Fibroblast of peridontal ligament (primary cell): ENCODE measurements at regions not wholly inside any gene's neighbourhood (a gene's known extent, or its start where the extent isn't known, plus 50 kb on each side); places are given as distances from the start of the nearest gene placed in this dataset.

Experiments used
- DNase-seq: peaks from one replicate; pipeline ENCODE4 v3.0.0-alpha.2; 2010; ENCODE audit errors: extremely low read depth

GRCh38 chr1:184141361-184141880 is 89.9 kb downstream of the TSEN15 start:
- no peak for DNase-seq

- DNase-seq: peak; percentile 74
Measured at GRCh38 chr1:184143449-184143848, 91.9 kb downstream of the TSEN15 start.

DNA sequence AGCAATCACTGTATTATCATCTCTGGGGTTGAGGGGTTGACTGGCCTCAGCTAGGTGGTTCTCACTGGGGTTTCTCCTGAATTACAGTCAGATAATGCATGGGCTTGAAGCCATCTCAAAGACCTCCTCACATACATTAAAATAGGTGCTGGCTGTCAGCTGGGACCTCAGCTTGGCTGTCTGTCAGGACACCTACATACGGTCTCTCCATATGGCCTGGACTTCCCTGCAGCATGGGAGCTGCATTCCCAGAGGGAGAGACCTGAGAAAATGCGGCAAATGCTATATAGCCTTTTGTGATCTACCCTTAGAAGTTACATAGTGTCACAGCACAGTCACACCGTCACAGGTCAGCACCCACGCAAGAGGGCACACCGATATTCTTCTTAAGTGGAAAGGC is 93.6 kb downstream of the TSEN15 start:
- no peak for DNase-seq

DNA sequence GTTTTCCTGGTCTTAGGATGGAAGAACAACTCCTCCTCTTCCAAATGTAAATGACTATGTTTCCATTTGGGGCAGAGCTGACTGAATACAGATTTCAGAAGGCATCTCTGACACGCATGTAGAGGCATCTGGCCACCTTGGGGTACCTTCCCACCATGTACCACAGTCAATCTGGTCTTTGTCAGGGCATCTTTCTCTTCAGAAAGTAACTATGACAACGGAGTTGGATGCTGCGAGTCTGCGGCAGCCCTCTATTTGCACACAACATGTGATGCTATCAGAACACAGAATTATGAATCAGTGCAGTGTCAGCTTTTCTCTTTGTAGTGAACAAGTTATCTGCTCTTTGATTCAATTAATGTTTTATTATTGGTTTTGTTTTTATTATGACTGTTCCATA is 94.7 kb downstream of the TSEN15 start:
- no peak for DNase-seq

- peak; percentile 89 for DNase-seq
Measured at GRCh38 chr1:184150776-184151531, 99.4 kb downstream of the TSEN15 start.

- peak; percentile 73 for DNase-seq
Measured at GRCh38 chr1:184152434-184152898, 100.9 kb downstream of the TSEN15 start.

- no peak for DNase-seq
Measured at GRCh38 chr1:184152974-184153373, 101.4 kb downstream of the TSEN15 start.

DNA sequence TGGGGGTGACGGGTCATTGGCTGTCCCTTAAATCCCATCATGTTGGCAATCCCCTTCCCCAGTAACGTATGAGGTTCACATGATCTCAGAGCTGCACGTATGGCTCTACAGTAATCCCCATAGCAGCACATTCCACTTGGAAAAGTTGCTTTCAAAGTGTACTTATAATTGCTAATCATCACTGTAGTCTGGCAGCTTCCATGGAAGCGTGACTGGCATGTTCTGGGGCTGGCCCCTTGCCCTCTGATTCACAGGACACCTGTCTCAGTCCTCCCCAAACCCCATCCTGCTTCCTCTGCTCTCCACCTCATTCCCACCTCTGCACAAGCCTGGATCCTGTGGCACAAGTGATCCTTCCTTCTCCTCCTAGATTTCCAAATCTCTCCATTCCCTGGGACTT is 102.2 kb downstream of the TSEN15 start:
- DNase-seq: no peak

DNA sequence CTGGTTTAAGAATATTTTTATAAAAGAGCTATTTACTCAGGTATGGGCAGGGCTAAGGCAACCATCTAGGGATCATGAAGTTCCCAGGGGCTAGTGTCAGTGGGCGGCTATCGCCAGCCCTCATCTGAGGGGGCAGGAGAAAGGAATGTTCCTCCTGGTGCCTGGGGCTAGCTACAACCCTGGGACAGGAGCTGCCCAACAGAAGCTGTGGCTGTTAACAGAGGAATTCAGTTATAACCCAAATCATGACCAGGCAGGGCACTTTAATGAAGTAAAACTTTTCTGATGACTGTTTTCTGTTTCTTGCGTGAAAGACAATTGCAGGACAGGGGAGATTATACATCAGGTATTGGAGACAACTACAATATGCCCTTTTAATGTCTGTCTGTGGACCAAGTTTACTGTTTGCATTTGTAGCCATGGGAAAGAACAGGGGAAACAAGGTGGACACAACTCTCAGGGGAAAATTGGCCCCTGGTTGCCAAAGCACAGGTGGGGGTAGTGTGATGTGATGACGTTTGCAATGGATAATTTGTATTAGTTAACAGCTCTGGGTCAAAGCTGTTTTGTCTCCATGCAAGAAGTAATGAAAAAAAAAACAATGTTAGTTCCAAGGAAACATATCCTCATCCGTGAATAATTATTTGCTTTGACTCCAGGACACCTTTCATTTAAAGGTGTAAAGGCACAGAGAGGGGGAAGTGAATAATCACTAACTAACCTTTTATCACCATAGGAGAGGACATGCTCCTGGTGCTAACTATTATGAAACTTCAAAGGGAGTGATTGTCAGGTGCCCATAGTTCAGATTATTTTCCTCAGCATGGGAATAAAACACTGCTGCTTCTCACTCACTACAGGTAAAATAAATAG is 105.2 kb downstream of the TSEN15 start:
- no peak for DNase-seq

DNA sequence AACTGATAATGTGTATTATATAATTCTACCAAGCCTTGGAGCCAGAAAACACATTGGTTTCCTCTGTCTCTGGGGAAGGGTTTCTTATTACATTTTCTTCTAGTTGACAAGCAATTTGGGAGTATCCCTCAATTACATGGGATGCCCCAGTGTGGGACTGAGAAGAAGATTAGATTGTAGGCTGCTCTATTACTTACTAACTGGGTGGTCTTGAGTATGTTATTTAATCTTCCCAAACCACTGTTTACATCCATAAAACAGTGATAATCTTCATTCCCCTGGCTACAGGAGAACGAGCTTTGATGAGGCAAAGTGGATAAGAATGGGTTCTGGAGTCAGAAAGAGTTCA is 105.8 kb downstream of the TSEN15 start:
- no peak for DNase-seq

- no peak for DNase-seq
Measured at GRCh38 chr1:184158896-184159681, 107.6 kb downstream of the TSEN15 start.

GRCh38 chr1:184160236-184160635 is 108.7 kb downstream of the TSEN15 start:
- DNase-seq: peak; percentile 73

GRCh38 chr1:184161071-184161698 is 109.7 kb downstream of the TSEN15 start:
- peak; percentile 72 for DNase-seq

DNA sequence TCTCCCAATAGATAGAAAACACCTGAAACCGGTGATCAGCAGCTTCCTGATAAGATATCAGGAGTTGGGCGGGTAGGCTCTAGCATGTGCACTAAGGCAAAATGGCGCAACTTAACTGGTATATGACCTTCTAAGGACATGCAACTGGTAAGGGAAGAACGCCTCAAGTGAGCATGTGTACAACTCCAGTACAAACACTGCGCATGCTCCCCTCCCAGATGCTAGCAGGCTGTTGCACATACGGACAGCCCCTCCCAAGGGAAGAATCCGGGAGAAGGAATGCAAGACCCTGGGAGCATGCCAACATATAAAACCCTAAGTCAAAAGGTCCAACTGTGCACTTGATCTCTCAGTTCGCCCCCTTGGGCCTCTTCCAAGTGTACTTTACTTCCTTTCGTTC is 110.8 kb downstream of the TSEN15 start:
- no peak for DNase-seq

DNA sequence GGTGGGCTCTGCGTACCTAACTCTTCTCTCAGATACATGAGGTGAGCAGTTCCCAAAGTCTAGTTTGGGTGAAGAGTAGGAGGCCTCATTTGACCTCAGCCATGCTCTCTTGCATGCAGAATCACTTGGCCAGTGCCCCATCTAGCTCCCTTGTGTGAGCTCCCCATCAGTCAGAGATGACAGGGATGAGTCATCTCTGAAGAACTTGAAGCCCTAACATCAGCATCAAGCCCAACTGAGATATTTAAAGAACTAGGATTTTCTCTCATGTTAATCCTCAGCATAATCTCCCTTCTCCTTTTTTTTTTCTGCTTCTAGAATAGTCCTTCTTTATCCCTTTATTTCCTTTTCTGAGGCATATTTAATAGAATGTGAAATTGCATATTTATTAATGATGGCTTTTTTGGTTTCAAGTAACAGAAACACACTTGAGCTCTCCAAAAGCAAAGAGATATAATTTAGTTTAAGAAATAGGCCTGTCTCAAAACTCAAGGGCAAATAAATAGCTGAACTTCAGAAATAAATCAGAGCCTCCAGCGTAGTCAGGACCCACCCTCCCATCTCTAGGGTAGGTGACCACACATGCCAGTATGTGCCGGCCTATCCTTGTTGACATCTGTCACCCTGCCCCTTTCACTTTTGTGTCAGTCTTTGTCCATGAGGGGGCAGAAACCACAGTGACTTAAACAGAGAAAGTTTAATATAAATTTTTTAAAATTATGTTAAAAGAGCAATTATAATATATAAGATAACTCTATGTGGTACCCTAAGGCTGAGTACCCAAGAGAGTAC is 112.3 kb downstream of the TSEN15 start:
- DNase-seq: peak; percentile 73

DNA sequence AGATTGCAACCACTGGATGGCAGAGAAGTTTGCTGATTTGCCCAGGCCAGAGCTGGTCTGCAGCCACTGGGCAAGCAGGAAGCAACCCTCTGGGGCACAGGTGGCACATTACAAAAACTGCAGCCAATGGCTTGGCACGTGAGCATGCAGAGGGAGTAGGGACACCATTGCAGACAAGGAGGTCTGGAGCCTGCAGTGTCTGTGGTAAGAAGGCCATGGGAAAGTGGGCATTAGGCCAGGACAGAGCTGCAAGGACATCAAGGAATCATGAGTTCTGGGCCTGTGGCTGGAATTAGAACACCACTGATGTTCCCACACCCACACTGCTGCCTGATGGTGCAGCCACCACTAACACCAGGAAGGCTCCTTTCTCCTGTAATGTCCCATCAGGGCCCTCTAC is 113.0 kb downstream of the TSEN15 start:
- DNase-seq: no peak

DNA sequence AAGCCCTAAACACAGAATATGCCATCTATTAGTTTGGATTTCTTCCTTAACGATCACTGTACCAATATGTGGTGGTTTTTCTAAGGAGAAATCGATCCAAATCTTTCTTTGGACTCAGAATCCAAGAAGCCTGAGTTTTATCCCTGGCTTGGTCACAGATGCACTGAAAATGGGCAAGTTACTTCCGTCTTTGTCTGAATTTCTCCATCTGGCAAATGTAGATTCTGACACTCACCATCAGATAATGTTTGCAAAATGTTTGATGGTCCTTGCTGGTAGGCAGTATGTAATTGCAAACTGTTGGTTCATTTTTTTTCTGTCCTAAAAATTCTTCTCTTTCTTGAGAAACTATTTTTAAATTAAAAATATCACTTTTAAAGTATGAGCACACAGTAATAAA is 115.0 kb downstream of the TSEN15 start:
- DNase-seq: no peak

- DNase-seq: no peak
Measured at GRCh38 chr1:184167352-184167751, 115.8 kb downstream of the TSEN15 start.

GRCh38 chr1:184170719-184171118 is 119.2 kb downstream of the TSEN15 start:
- DNase-seq: no peak

- DNase-seq: peak; percentile 33
Measured at GRCh38 chr1:184176058-184176457, 124.5 kb downstream of the TSEN15 start.

DNA sequence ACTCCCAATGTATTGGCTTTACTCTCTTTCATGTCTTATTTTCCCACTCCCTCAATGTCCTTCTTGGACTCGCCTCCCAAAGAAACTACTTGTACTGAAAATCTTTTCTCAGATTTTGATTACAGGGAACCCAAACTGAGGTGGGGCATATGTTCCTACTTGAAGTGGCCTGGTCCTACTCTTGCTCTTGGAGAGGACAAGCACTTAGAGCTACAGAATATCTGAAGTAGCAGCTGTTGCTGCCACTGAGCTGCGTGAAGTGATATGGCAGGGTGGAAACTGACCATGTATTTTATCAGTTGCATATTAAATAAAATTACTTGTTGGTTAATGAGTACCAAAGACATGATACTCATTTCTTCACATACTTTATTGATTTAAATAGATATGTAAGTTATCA is 129.5 kb downstream of the TSEN15 start:
- no peak for DNase-seq
